Urinary bladder (tissue), 3 donors: ENCODE measurements at regions not wholly inside any gene's neighbourhood (a gene's known extent, or its start where the extent isn't known, plus 50 kb on each side); places are given as distances from the start of the nearest gene placed in this dataset.

Experiments
- DNase-seq: peaks from one replicate; pipeline ENCODE4 v3.0.0-alpha.2; 2015; ENCODE audit errors: extremely low spot score
- H3K27ac ChIP-seq: one replicate; pipeline ENCODE4 v1.5.1; 2013; ENCODE audit warnings: low read depth, mild to moderate bottlenecking, moderate library complexity
- H3K36me3 ChIP-seq: one replicate; pipeline ENCODE4 v1.6.1; 2013; ENCODE audit warnings: mild to moderate bottlenecking, moderate library complexity; ENCODE audit not compliant: insufficient read depth
- H3K4me1 ChIP-seq: one replicate; pipeline ENCODE4 v1.6.1; 2013; ENCODE audit warnings: mild to moderate bottlenecking, moderate library complexity; ENCODE audit not compliant: insufficient read depth
- H3K4me3 ChIP-seq: one replicate; pipeline ENCODE4 v1.5.1; 2013; ENCODE audit warnings: low read depth, low read length
- WGBS: extraction: QIAGEN DNeasy Blood & Tissue Kit; methylation state at CpG from one replicate; pipeline ENCODE4 v1.1.7; 2013; 5-methylcytosine and 5-hydroxymethylcytosine counted together
- donor health status: healthy with polysubstance abuse.
- donor health status: healthy.

GRCh38 chr3:69441732-69442131 is 55.8 kb upstream of the FRMD4B start:
- Histone ChIP-seq H3K36me3 (no peaks in the 10 kb centered on the region), H3K27ac (no peak overlapping the region), H3K4me1 (no peaks in the 10 kb centered on the region), H3K4me3 (no peak overlapping the region)
- 57% methylated on average over 2 of the region's 2 CpGs for WGBS
- DNase-seq = no peak

GRCh38 chr3:69441040-69441439 is 55.2 kb upstream of the FRMD4B start:
- Histone ChIP-seq H3K36me3 (no peaks in the 10 kb centered on the region), H3K4me3 (no peak overlapping the region), H3K4me1 (no peaks in the 10 kb centered on the region), H3K27ac (no peak overlapping the region)
- no peak for DNase-seq
- WGBS = 94% methylated on average over 1 of the region's 1 CpG

- H3K27ac ChIP-seq = no peak overlapping the region
- 31% methylated on average over 1 of the region's 1 CpG for WGBS
- no peak overlapping the region for H3K4me3 ChIP-seq
- no peak for DNase-seq
- no peaks in the 10 kb centered on the region for H3K4me1 ChIP-seq
- H3K36me3 ChIP-seq = no peaks in the 10 kb centered on the region
Observed at GRCh38 chr3:69439643-69440270, 53.9 kb upstream of the FRMD4B start.

- DNase-seq = no peak
- H3K36me3 ChIP-seq = no peaks in the 10 kb centered on the region
- H3K4me1 ChIP-seq = no peaks in the 10 kb centered on the region
- WGBS = 100% methylated on average over 1 of the region's 1 CpG
- H3K27ac ChIP-seq = no peak overlapping the region
- no peak overlapping the region for H3K4me3 ChIP-seq
Observed at GRCh38 chr3:69438476-69438875, 52.6 kb upstream of the FRMD4B start.

- Histone ChIP-seq H3K27ac (no peak overlapping the region), H3K36me3 (no peaks in the 10 kb centered on the region), H3K4me1 (no peaks in the 10 kb centered on the region), H3K4me3 (no peak overlapping the region)
- no peak for DNase-seq
- 85% methylated on average over 2 of the region's 2 CpGs for WGBS
Observed at GRCh38 chr3:69435274-69436265, 49.7 kb upstream of the FRMD4B start.
